NOMO-1 treated with DMSO at 0.1 percent for 48 hours (cell line): ENCODE measurements at regions not wholly inside any gene's neighbourhood (a gene's known extent, or its start where the extent isn't known, plus 50 kb on each side); places are given as distances from the start of the nearest gene placed in this dataset.
"Not testable (repeated sequence)": the region's sequence is repeated elsewhere in the genome, so short reads cannot be mapped to it uniquely, and the experiment has no call there.

ENCODE experiments used
- DNase-seq: peaks from one replicate; lab custom pipeline; 2025; ENCODE audit not compliant: unreplicated experiment; lab: John Stamatoyannopoulos, UW

DNA sequence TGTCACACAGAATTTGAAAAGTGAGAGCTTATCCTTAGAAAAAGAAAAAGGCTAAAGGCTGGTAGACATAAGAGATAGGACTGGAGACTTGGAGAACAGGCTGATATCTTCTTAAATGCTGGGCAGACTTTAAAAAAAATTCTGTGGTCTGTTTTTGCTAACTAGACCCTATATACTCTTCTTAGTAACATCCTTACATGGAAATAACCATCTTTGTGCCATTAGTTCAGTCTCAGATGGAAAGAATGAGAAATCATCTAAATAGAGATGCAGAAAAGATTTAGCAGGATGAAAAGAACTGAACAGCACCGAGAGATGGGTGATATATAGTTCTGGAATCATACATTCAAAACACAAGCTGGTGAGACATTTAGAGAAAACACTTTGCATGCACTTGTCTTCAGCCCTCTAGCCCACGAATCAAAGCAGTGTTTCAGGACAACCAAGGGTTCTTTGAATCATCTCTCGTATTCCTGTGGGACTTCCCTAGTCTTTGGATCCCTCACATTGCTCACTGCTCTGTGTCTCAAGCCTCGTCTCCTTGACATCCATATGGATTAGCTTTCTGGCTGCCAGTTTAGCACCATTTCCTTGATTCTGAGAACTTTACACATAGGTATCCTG is 93.0 kb upstream of the LYSMD4 start:
- no peak for DNase-seq

GRCh38 chr15:99823346-99823745 is 90.1 kb upstream of the LYSMD4 start:
- no peak for DNase-seq

GRCh38 chr15:99819981-99820718 is 86.9 kb upstream of the LYSMD4 start:
- DNase-seq = no peak

GRCh38 chr15:99818872-99819271 is 85.6 kb upstream of the LYSMD4 start:
- DNase-seq = no peak

- DNase-seq = not testable (repeated sequence)
Observed at GRCh38 chr15:99816862-99817261, 83.6 kb upstream of the LYSMD4 start.

GRCh38 chr15:99810663-99811062 is 77.4 kb upstream of the LYSMD4 start:
- not testable (repeated sequence) for DNase-seq

- DNase-seq = not testable (repeated sequence)
Observed at GRCh38 chr15:99799854-99800250, 66.6 kb upstream of the LYSMD4 start.

- DNase-seq = not testable (repeated sequence)
Observed at GRCh38 chr15:99799182-99799853, 66.1 kb upstream of the LYSMD4 start.

- not testable (repeated sequence) for DNase-seq
Observed at GRCh38 chr15:99796940-99797870, 64.0 kb upstream of the LYSMD4 start.

GRCh38 chr15:99791881-99792807 is 58.9 kb upstream of the LYSMD4 start:
- not testable (repeated sequence) for DNase-seq

GRCh38 chr15:99790751-99791150 is 57.5 kb upstream of the LYSMD4 start:
- DNase-seq = not testable (repeated sequence)

DNA sequence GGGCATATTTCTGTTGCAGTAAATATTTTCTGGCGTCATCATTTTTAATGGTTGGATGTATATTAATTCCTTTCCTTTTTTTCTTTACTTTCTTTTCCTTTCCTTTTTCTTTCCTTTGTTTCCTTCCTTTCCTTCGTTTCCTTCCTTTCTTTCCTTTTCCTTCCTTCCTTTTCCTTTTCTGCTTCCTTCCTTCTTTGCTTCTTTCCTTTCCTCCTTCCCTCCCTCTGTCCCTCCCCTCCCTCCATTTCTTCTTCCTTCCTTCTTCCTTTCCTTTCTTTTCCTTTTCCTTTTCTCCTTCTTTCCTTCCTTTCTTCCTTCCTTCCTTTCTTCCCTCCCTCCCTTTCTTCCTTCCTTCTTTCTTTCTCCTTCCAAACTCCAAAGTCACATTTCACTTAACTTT is 54.9 kb upstream of the LYSMD4 start:
- no peak for DNase-seq

GRCh38 chr15:99784800-99785199 is 51.6 kb upstream of the LYSMD4 start:
- not testable (repeated sequence) for DNase-seq

GRCh38 chr15:99783918-99784619 is 50.8 kb upstream of the LYSMD4 start:
- not testable (repeated sequence) for DNase-seq
